B cell (primary cell): ENCODE measurements at regions not wholly inside any gene's neighbourhood (a gene's known extent, or its start where the extent isn't known, plus 50 kb on each side); places are given as distances from the start of the nearest gene placed in this dataset.

Experiments used
- ATAC-seq: fragments of 200-7000 bp; cut with Tn5 transposase; one replicate; pipeline ENCODE4 v1.10.0; 2021; ENCODE audit warnings: low read depth, mild to moderate bottlenecking, moderate number of reproducible peaks, moderate library complexity
- CTCF ChIA-PET: fragments of 350-600 bp; sonication (Branson Sonifier 250); formaldehyde crosslinking; loops from one replicate; lab custom pipeline; 2021; ENCODE audit warnings: antibody characterized with exemption, inconsistent platforms; lab: Charles Lee
- POLR2A ChIA-PET: fragments of 350-600 bp; sonication (Branson Sonifier 250); formaldehyde crosslinking; loops from one replicate; lab custom pipeline; 2021; ENCODE audit warnings: antibody characterized with exemption; lab: Charles Lee
- DNase-seq: peaks from one replicate; pipeline ENCODE4 v3.0.0; 2013
- H2AFZ ChIP-seq: 2 replicates; pipeline ENCODE4 v1.6.1; 2012; ENCODE audit warnings: mild to moderate bottlenecking, low read depth, low read length; ENCODE audit not compliant: insufficient read depth, poor library complexity, severe bottlenecking
- H3K27ac ChIP-seq, 2 donors: 1 replicate in 1 of 2; 2 replicates in 1 of 2; pipeline ENCODE4 v1.5.1; 2012 to 2013; ENCODE audit warnings: low read length in 2 of 2, mild to moderate bottlenecking in 2 of 2, moderate library complexity in 1 of 2
- H3K27me3 ChIP-seq, 4 experiments: fragments of 200-600 bp in 1 of 4; sonication (generic) in 1 of 4; replicated peaks in 1 of 4; 1 replicate in 2 of 4; 2 replicates in 2 of 4; pipeline versions ENCODE4 v1.6.1 to v1.7.0; 2013 to 2016; ENCODE audit warnings: low read length in 3 of 4, mild to moderate bottlenecking in 2 of 4, mixed read lengths in 1 of 4, moderate library complexity in 1 of 4; ENCODE audit not compliant: insufficient read depth in 4 of 4, control insufficient read depth in 3 of 4; ENCODE audit errors: control extremely low read depth in 1 of 4
- H3K36me3 ChIP-seq, 2 experiments: replicated peaks in 1 of 2; 1 replicate in 1 of 2; 2 replicates in 1 of 2; pipeline versions ENCODE4 v1.6.1 to v1.7.1; 2013; ENCODE audit warnings: low read length in 1 of 2; ENCODE audit not compliant: insufficient read depth in 2 of 2, control insufficient read depth in 1 of 2; ENCODE audit errors: control extremely low read depth in 1 of 2, extremely low read depth in 1 of 2
- H3K4me1 ChIP-seq, 2 donors: fragments of 200-600 bp in 1 of 2; sonication (generic) in 1 of 2; 1 replicate in 1 of 2; 2 replicates in 1 of 2; pipeline versions ENCODE4 v1.5.1 to v1.6.1; 2013 to 2017; ENCODE audit warnings: low read length in 2 of 2; ENCODE audit not compliant: control insufficient read depth in 2 of 2, insufficient read depth in 2 of 2
- H3K4me2 ChIP-seq: replicated peaks from 2 replicates; pipeline ENCODE3; 2012; ENCODE audit warnings: mild to moderate bottlenecking, low read depth, low read length; ENCODE audit not compliant: poor library complexity, severe bottlenecking
- H3K4me3 ChIP-seq, 5 experiments: fragments of 200-600 bp in 1 of 5; sonication (generic) in 1 of 5; 1 replicate in 3 of 5; 2 replicates in 2 of 5; pipeline versions ENCODE4 v1.5.1 to v1.7.0; 2011 to 2016; ENCODE audit warnings: low read length in 4 of 5, mild to moderate bottlenecking in 4 of 5, low read depth in 2 of 5, control low read depth in 1 of 5, moderate library complexity in 1 of 5; ENCODE audit not compliant: insufficient read depth in 1 of 5; ENCODE audit errors: control extremely low read depth in 1 of 5, extremely low read depth in 1 of 5
- H3K79me2 ChIP-seq: fragments of 200-600 bp; sonication (generic); one replicate; pipeline ENCODE4 v1.6.0; 2016; ENCODE audit warnings: low read length; ENCODE audit not compliant: control insufficient read depth, insufficient read depth
- H3K9ac ChIP-seq: fragments of 200-600 bp; sonication (generic); 2 replicates; pipeline ENCODE4 v1.6.1; 2017; ENCODE audit warnings: mild to moderate bottlenecking, low read length, moderate library complexity
- H3K9me3 ChIP-seq, 3 donors: one replicate each; pipeline versions ENCODE4 v1.6.1 to v1.7.1; 2013; ENCODE audit warnings: low read length in 2 of 3; ENCODE audit not compliant: control insufficient read depth in 2 of 3, insufficient read depth in 1 of 3; ENCODE audit errors: control extremely low read depth in 1 of 3
- H4K20me1 ChIP-seq: 2 replicates; pipeline ENCODE4 v1.6.0; 2012; ENCODE audit warnings: mild to moderate bottlenecking, low read length; ENCODE audit not compliant: insufficient read depth, control insufficient read depth, poor library complexity, severe bottlenecking
- H3K27ac Mint-ChIP-seq: one replicate; pipeline ENCODE4 v1.8.0; 2021; ENCODE audit warnings: mixed read lengths
- H3K27me3 Mint-ChIP-seq: one replicate; pipeline ENCODE4 v1.8.0; 2021; ENCODE audit warnings: mixed read lengths
- H3K4me1 Mint-ChIP-seq: one replicate; pipeline ENCODE4 v1.8.0; 2021; ENCODE audit warnings: mixed read lengths
- H3K4me3 Mint-ChIP-seq: one replicate; pipeline ENCODE4 v1.8.0; 2021; ENCODE audit warnings: mixed read lengths
- H3K9me3 Mint-ChIP-seq: one replicate; pipeline ENCODE4 v1.8.0; 2022; ENCODE audit warnings: mixed read lengths; ENCODE audit not compliant: insufficient read depth
- EZH2 ChIP-seq: IDR thresholded peaks from 2 replicates; pipeline ENCODE4 v1.6.1; 2012; ENCODE audit warnings: borderline replicate concordance, low read depth, mild to moderate bottlenecking, moderate library complexity, low read length; ENCODE audit not compliant: insufficient read depth, poor library complexity, severe bottlenecking
- WGBS: methylation state at CpG from one replicate; pipeline ENCODE4 v1.1.5; 2013; ENCODE audit warnings: missing lambda C conversion rate; ENCODE audit not compliant: insufficient coverage; 5-methylcytosine and 5-hydroxymethylcytosine counted together
- intact Hi-C: fragments of 100-400 bp; cut with micrococcal nuclease; formaldehyde crosslinking; loops from one replicate; pipeline ENCODE4 v1.10.0; 2022
- TF ChIP-seq, protein P1 (sequence below): fragments of 200-600 bp; IDR thresholded peaks from one replicate; pipeline ENCODE4 v1.8.0; 2022; ENCODE audit warnings: antibody characterized with exemption, mild to moderate bottlenecking

DNA sequence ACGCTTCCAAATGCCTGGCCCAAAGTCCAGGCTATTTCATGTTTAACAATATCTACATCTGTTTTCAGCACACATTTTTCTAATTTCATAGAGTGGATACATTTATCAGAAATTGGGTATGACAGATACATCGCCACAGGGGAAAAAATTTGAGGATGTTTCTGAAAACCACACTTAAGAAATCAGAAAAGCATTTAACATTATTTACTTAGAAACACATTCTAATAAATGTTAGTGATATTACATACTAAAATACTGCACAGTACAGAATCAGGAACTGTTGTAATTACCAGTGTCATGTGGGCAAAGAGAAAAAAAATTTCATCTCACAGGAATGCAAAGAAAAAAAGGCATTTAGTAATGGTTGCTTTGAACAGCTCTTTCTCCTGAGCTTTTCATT, 310.5 kb upstream of the KIF2A start:
- CTCF ChIA-PET, result no interaction called here
- Histone ChIP-seq H3K9me3 (no peaks in the 10 kb centered on the region), H3K79me2 (no peaks in the 10 kb centered on the region), H3K27ac (no peak overlapping the region), H3K27me3 (no peaks in the 10 kb centered on the region), H3K36me3 (no peaks in the 10 kb centered on the region), H4K20me1 (no peaks in the 10 kb centered on the region), H3K4me1 (no peaks in the 10 kb centered on the region), H3K9ac (no peak overlapping the region), H2AFZ (no peak overlapping the region), H3K4me3 (no peak overlapping the region), H3K4me2 (no peak overlapping the region)
- Mint-ChIP-seq H3K9me3 (no peaks in the 10 kb centered on the region), H3K4me1 (no peaks in the 10 kb centered on the region), H3K4me3 (no peak overlapping the region), H3K27me3 (no peaks in the 10 kb centered on the region), H3K27ac (no peak overlapping the region)
- POLR2A ChIA-PET, result no interaction called here
- WGBS, result no CpG with 5 or more reads among the region's 2 CpGs
- ATAC-seq (no peak), DNase-seq (no peak)
- TF ChIP-seq, protein P1, sequence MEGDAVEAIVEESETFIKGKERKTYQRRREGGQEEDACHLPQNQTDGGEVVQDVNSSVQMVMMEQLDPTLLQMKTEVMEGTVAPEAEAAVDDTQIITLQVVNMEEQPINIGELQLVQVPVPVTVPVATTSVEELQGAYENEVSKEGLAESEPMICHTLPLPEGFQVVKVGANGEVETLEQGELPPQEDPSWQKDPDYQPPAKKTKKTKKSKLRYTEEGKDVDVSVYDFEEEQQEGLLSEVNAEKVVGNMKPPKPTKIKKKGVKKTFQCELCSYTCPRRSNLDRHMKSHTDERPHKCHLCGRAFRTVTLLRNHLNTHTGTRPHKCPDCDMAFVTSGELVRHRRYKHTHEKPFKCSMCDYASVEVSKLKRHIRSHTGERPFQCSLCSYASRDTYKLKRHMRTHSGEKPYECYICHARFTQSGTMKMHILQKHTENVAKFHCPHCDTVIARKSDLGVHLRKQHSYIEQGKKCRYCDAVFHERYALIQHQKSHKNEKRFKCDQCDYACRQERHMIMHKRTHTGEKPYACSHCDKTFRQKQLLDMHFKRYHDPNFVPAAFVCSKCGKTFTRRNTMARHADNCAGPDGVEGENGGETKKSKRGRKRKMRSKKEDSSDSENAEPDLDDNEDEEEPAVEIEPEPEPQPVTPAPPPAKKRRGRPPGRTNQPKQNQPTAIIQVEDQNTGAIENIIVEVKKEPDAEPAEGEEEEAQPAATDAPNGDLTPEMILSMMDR, result no peak
- no peak for TF ChIP-seq EZH2
- intact Hi-C loops, result no loop called here

DNA sequence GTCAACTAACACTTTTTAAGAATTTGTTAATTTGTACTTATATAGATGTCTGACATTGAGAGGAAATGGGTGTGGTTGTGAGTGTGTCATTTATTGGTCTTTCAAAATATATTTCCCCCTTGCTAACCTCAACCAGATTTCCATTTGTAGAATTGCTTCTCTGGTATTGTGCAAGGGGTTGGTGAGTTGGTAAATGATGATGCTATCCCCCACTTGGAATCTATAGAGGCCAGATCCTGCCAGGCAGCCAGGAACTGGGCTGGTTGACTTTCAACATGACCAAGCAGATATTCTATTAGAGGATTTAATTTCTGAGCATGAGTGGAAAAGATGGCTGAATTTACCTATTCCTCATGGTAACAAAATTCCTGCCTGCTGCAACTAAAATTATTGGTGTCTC, 306.6 kb upstream of the KIF2A start:
- no peaks in the 10 kb centered on the region for H3K4me1 ChIP-seq
- H3K36me3 ChIP-seq, result no peaks in the 10 kb centered on the region
- ATAC-seq (no peak), DNase-seq (no peak)
- TF ChIP-seq, protein P1, result no peak
- TF ChIP-seq EZH2, result no peak
- no peak overlapping the region for H2AFZ ChIP-seq
- H3K27ac Mint-ChIP-seq, result no peak overlapping the region
- no peak overlapping the region for H3K27ac ChIP-seq
- H3K4me3 Mint-ChIP-seq, result no peak overlapping the region
- no peak overlapping the region for H3K9ac ChIP-seq
- H4K20me1 ChIP-seq, result no peaks in the 10 kb centered on the region
- H3K4me3 ChIP-seq, result no peak overlapping the region
- H3K79me2 ChIP-seq, result no peaks in the 10 kb centered on the region
- CTCF ChIA-PET, result no interaction called here
- no peaks in the 10 kb centered on the region for H3K9me3 ChIP-seq
- intact Hi-C loops, result no loop called here
- no peaks in the 10 kb centered on the region for H3K27me3 ChIP-seq
- H3K4me2 ChIP-seq, result no peak overlapping the region
- peaks cover 4% of the 10 kb centered on the region for H3K27me3 Mint-ChIP-seq
- H3K4me1 Mint-ChIP-seq, result no peaks in the 10 kb centered on the region
- H3K9me3 Mint-ChIP-seq, result no peaks in the 10 kb centered on the region
- POLR2A ChIA-PET, result no interaction called here
